ENCODE measurements at regions not wholly inside any gene's neighbourhood (a gene's known extent, or its start where the extent isn't known, plus 50 kb on each side); places are given as distances from the start of the nearest gene placed in this dataset.
"Not testable (repeated sequence)": the region's sequence is repeated elsewhere in the genome, so short reads cannot be mapped to it uniquely, and the experiment has no call there.

DNA sequence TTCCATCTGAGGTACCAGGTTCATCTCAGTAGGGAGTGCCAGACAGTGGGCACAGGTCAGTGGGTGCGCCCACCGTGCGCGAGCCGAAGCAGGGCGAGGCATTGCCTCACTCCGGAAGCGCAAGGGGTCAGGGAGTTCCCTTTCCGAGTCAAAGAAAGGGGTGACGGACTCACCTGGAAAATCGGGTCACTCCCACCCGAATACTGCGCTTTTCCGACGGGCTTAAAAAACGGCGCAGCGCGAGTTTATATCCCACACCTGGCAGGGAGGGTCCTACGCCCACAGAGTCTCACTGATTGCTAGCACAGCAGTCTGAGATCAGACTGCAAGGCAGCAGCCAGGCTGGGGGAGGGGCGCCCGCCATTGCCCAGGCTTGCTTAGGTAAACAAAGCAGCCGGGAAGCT, 101.5 kb upstream of the POMZP3 start:
- H3K27me3 ChIP-seq (ENCODE audit: insufficient read depth, low read length, poor library complexity); H4K20me1 ChIP-seq (ENCODE audit: insufficient read depth, low read length); H3K4me1 ChIP-seq (ENCODE audit: insufficient read depth, low read length); H3K36me3 ChIP-seq (ENCODE audit: insufficient read depth, low read length); H3K27ac ChIP-seq (ENCODE audit: low read length); H3K9ac ChIP-seq (ENCODE audit: low read depth, low read length); DNase-seq; ATAC-seq (ENCODE audit: insufficient read depth, low read depth); H3K9me3 ChIP-seq (ENCODE audit: insufficient read depth, low read length, severe bottlenecking); H3K4me2 ChIP-seq (ENCODE audit: insufficient read depth, low read length); H3K79me2 ChIP-seq (ENCODE audit: insufficient read depth, low read length); H2AFZ ChIP-seq (ENCODE audit: low read depth, low read length); H3K4me3 ChIP-seq (ENCODE audit: low read depth in 1 of 2, low read length in 2 of 2): not testable (repeated sequence)

GRCh38 chr7:76723928-76724327, 96.8 kb upstream of the POMZP3 start:
- H3K4me3 ChIP-seq (ENCODE audit: low read depth in 1 of 2, low read length in 2 of 2); H2AFZ ChIP-seq (ENCODE audit: low read depth, low read length); H3K4me1 ChIP-seq (ENCODE audit: insufficient read depth, low read length); H3K79me2 ChIP-seq (ENCODE audit: insufficient read depth, low read length); H3K27me3 ChIP-seq (ENCODE audit: insufficient read depth, low read length, poor library complexity); H4K20me1 ChIP-seq (ENCODE audit: insufficient read depth, low read length); H3K27ac ChIP-seq (ENCODE audit: low read length); ATAC-seq (ENCODE audit: insufficient read depth, low read depth); H3K9me3 ChIP-seq (ENCODE audit: insufficient read depth, low read length, severe bottlenecking); H3K9ac ChIP-seq (ENCODE audit: low read depth, low read length); H3K4me2 ChIP-seq (ENCODE audit: insufficient read depth, low read length); DNase-seq; H3K36me3 ChIP-seq (ENCODE audit: insufficient read depth, low read length): not testable (repeated sequence)

GRCh38 chr7:76716551-76716950, 89.5 kb upstream of the POMZP3 start:
- not testable (repeated sequence) for H3K79me2 ChIP-seq (ENCODE audit: insufficient read depth, low read length); H3K9me3 ChIP-seq (ENCODE audit: insufficient read depth, low read length, severe bottlenecking); H3K4me3 ChIP-seq (ENCODE audit: low read depth in 1 of 2, low read length in 2 of 2); H4K20me1 ChIP-seq (ENCODE audit: insufficient read depth, low read length); H3K36me3 ChIP-seq (ENCODE audit: insufficient read depth, low read length); DNase-seq; H3K27ac ChIP-seq (ENCODE audit: low read length); ATAC-seq (ENCODE audit: insufficient read depth, low read depth); H3K4me1 ChIP-seq (ENCODE audit: insufficient read depth, low read length); H2AFZ ChIP-seq (ENCODE audit: low read depth, low read length); H3K9ac ChIP-seq (ENCODE audit: low read depth, low read length); H3K27me3 ChIP-seq (ENCODE audit: insufficient read depth, low read length, poor library complexity); H3K4me2 ChIP-seq (ENCODE audit: insufficient read depth, low read length)

DNA sequence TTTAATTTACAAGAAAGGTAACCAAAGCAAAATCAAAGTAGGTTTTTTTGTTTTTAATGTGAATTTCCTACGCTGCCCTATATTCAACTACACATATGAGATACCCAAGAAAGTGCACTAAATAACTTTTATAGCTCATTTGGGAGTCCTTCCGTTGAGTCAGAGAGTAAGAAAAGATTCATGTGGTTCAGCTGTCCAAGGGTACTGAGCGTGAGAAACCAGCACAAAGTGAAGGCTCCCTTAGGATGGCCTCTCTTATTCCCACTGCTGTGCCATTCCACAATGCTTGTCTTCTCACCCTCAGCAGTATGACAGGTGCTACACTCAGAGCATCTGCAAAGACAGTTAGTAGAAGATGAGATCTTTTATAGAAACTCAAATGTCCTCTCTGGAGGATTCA, 85.8 kb upstream of the POMZP3 start:
- H3K79me2 ChIP-seq (ENCODE audit: insufficient read depth, low read length); DNase-seq; H3K9ac ChIP-seq (ENCODE audit: low read depth, low read length); H2AFZ ChIP-seq (ENCODE audit: low read depth, low read length); H3K4me1 ChIP-seq (ENCODE audit: insufficient read depth, low read length); H3K27ac ChIP-seq (ENCODE audit: low read length); H3K27me3 ChIP-seq (ENCODE audit: insufficient read depth, low read length, poor library complexity); H3K36me3 ChIP-seq (ENCODE audit: insufficient read depth, low read length); H3K4me3 ChIP-seq (ENCODE audit: low read depth in 1 of 2, low read length in 2 of 2); ATAC-seq (ENCODE audit: insufficient read depth, low read depth); H3K4me2 ChIP-seq (ENCODE audit: insufficient read depth, low read length); H3K9me3 ChIP-seq (ENCODE audit: insufficient read depth, low read length, severe bottlenecking); H4K20me1 ChIP-seq (ENCODE audit: insufficient read depth, low read length): not testable (repeated sequence)

- not testable (repeated sequence) for H3K27me3 ChIP-seq (ENCODE audit: insufficient read depth, low read length, poor library complexity); H2AFZ ChIP-seq (ENCODE audit: low read depth, low read length); H3K9me3 ChIP-seq (ENCODE audit: insufficient read depth, low read length, severe bottlenecking); H3K9ac ChIP-seq (ENCODE audit: low read depth, low read length); H4K20me1 ChIP-seq (ENCODE audit: insufficient read depth, low read length); H3K79me2 ChIP-seq (ENCODE audit: insufficient read depth, low read length); H3K27ac ChIP-seq (ENCODE audit: low read length); DNase-seq; H3K36me3 ChIP-seq (ENCODE audit: insufficient read depth, low read length); H3K4me2 ChIP-seq (ENCODE audit: insufficient read depth, low read length); H3K4me1 ChIP-seq (ENCODE audit: insufficient read depth, low read length); H3K4me3 ChIP-seq (ENCODE audit: low read depth in 1 of 2, low read length in 2 of 2); ATAC-seq (ENCODE audit: insufficient read depth, low read depth)
Observed at GRCh38 chr7:76711648-76712047, 84.6 kb upstream of the POMZP3 start.

DNA sequence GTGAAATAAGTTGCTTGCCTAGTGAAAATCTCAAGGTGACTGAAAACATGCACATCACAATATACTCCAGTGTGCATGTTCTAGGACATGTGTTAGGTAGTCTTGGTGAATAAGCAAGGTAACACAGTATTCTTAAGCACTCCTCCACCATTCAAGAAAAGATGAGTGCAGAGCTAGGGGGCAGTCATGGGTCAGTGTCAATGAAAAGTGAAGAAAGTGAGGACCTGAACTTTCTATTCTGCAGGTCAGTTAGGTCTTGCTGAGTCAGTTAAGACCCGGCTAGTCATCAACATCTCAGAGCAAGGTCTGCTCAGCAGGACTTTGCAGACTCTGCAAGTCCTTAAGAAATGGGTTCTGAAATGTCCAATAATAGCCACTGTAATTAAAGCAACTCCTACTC, 82.6 kb upstream of the POMZP3 start:
- H3K4me3 ChIP-seq (ENCODE audit: low read depth in 1 of 2, low read length in 2 of 2); ATAC-seq (ENCODE audit: insufficient read depth, low read depth): not testable (repeated sequence)

GRCh38 chr7:76708446-76708845, 81.4 kb upstream of the POMZP3 start:
- not testable (repeated sequence) for H3K4me2 ChIP-seq (ENCODE audit: insufficient read depth, low read length); H3K4me3 ChIP-seq (ENCODE audit: low read depth in 1 of 2, low read length in 2 of 2); H4K20me1 ChIP-seq (ENCODE audit: insufficient read depth, low read length); H3K27me3 ChIP-seq (ENCODE audit: insufficient read depth, low read length, poor library complexity); H2AFZ ChIP-seq (ENCODE audit: low read depth, low read length); H3K9me3 ChIP-seq (ENCODE audit: insufficient read depth, low read length, severe bottlenecking); H3K4me1 ChIP-seq (ENCODE audit: insufficient read depth, low read length); H3K36me3 ChIP-seq (ENCODE audit: insufficient read depth, low read length); H3K79me2 ChIP-seq (ENCODE audit: insufficient read depth, low read length); ATAC-seq (ENCODE audit: insufficient read depth, low read depth); H3K9ac ChIP-seq (ENCODE audit: low read depth, low read length); DNase-seq; H3K27ac ChIP-seq (ENCODE audit: low read length)

More for the DNA sequence above, 82.6 kb upstream of the POMZP3 start:
- H3K4me1 ChIP-seq (ENCODE audit: insufficient read depth, low read length); H3K27ac ChIP-seq (ENCODE audit: low read length); H3K9ac ChIP-seq (ENCODE audit: low read depth, low read length); H3K36me3 ChIP-seq (ENCODE audit: insufficient read depth, low read length); H4K20me1 ChIP-seq (ENCODE audit: insufficient read depth, low read length); H3K4me2 ChIP-seq (ENCODE audit: insufficient read depth, low read length); H2AFZ ChIP-seq (ENCODE audit: low read depth, low read length); H3K9me3 ChIP-seq (ENCODE audit: insufficient read depth, low read length, severe bottlenecking); H3K79me2 ChIP-seq (ENCODE audit: insufficient read depth, low read length); H3K27me3 ChIP-seq (ENCODE audit: insufficient read depth, low read length, poor library complexity); DNase-seq: not testable (repeated sequence)

GRCh38 chr7:76703815-76704214, 76.7 kb upstream of the POMZP3 start:
- H3K27me3 ChIP-seq (ENCODE audit: insufficient read depth, low read length, poor library complexity); H3K4me2 ChIP-seq (ENCODE audit: insufficient read depth, low read length); H3K4me3 ChIP-seq (ENCODE audit: low read depth in 1 of 2, low read length in 2 of 2); H3K9me3 ChIP-seq (ENCODE audit: insufficient read depth, low read length, severe bottlenecking); H4K20me1 ChIP-seq (ENCODE audit: insufficient read depth, low read length); ATAC-seq (ENCODE audit: insufficient read depth, low read depth); H3K9ac ChIP-seq (ENCODE audit: low read depth, low read length); H3K4me1 ChIP-seq (ENCODE audit: insufficient read depth, low read length); H2AFZ ChIP-seq (ENCODE audit: low read depth, low read length); H3K27ac ChIP-seq (ENCODE audit: low read length); H3K36me3 ChIP-seq (ENCODE audit: insufficient read depth, low read length); DNase-seq; H3K79me2 ChIP-seq (ENCODE audit: insufficient read depth, low read length): not testable (repeated sequence)

DNA sequence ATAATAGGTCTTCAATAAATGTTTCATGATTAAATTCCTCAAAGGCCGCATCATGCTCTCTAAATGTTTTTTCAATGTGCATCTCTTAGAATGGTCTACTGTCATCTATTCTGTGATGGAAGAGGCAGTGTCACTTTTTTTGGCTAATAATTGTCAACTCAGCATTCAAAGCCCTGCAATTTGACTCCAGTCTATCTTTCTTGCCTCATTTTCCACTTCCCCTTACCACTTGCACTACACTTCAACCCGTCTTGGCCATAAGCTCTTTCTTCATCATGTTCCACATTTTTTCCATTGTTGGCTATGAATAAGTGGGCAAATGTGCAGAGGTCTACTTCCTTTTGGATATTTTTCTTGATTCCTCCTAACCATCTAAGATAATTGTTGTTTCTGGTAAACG, 59.2 kb upstream of the POMZP3 start:
- H3K79me2 ChIP-seq (ENCODE audit: insufficient read depth, low read length); ATAC-seq (ENCODE audit: insufficient read depth, low read depth): not testable (repeated sequence)

More for the DNA sequence above, 59.2 kb upstream of the POMZP3 start:
- H3K27ac ChIP-seq (ENCODE audit: low read length); H3K4me2 ChIP-seq (ENCODE audit: insufficient read depth, low read length); H3K9me3 ChIP-seq (ENCODE audit: insufficient read depth, low read length, severe bottlenecking); H3K36me3 ChIP-seq (ENCODE audit: insufficient read depth, low read length); H3K4me3 ChIP-seq (ENCODE audit: low read depth in 1 of 2, low read length in 2 of 2); H3K27me3 ChIP-seq (ENCODE audit: insufficient read depth, low read length, poor library complexity); H2AFZ ChIP-seq (ENCODE audit: low read depth, low read length); DNase-seq; H3K4me1 ChIP-seq (ENCODE audit: insufficient read depth, low read length); H3K9ac ChIP-seq (ENCODE audit: low read depth, low read length); H4K20me1 ChIP-seq (ENCODE audit: insufficient read depth, low read length): not testable (repeated sequence)

Data from DND-41 (cell line).